ENCODE measurements at regions not wholly inside any gene's neighbourhood (a gene's known extent, or its start where the extent isn't known, plus 50 kb on each side); places are given as distances from the start of the nearest gene placed in this dataset.

- DNase-seq, result no peak
These were observed 415.9 kb downstream of the EFNA5 start for GRCh38 chr5:107254902-107255234.

- no peak for DNase-seq
These were observed 416.4 kb downstream of the EFNA5 start for GRCh38 chr5:107254214-107254901.

- peak; percentile 42 for DNase-seq
These were observed 417.5 kb downstream of the EFNA5 start for GRCh38 chr5:107253246-107253645.

- DNase-seq, result no peak
These were observed 419.6 kb downstream of the EFNA5 start for GRCh38 chr5:107251151-107251550.

- peak; percentile 3 for DNase-seq
These were observed 422.6 kb downstream of the EFNA5 start for GRCh38 chr5:107248066-107248695.

- no peak for DNase-seq
These were observed 423.3 kb downstream of the EFNA5 start for GRCh38 chr5:107247427-107247826.

- no peak for DNase-seq
These were observed 427.5 kb downstream of the EFNA5 start for GRCh38 chr5:107243220-107243579.

GRCh38 chr5:107242411-107243219 lies 428.1 kb downstream of the EFNA5 start:
- DNase-seq, result no peak

- DNase-seq, result no peak
These were observed 428.9 kb downstream of the EFNA5 start for GRCh38 chr5:107241841-107242240.

- DNase-seq, result no peak
These were observed 435.6 kb downstream of the EFNA5 start for GRCh38 chr5:107235167-107235566.

- DNase-seq, result no peak
These were observed 437.9 kb downstream of the EFNA5 start for GRCh38 chr5:107232788-107233187.

GRCh38 chr5:107232293-107232692 lies 438.4 kb downstream of the EFNA5 start:
- no peak for DNase-seq

GRCh38 chr5:107231191-107231590 lies 439.5 kb downstream of the EFNA5 start:
- DNase-seq, result no peak

- DNase-seq, result no peak
These were observed 440.4 kb downstream of the EFNA5 start for GRCh38 chr5:107230367-107230766.

- no peak for DNase-seq
These were observed 442.5 kb downstream of the EFNA5 start for GRCh38 chr5:107228226-107228625.

- DNase-seq, result no peak
These were observed 446.5 kb downstream of the EFNA5 start for GRCh38 chr5:107224272-107224671.

GRCh38 chr5:107223066-107223465 lies 447.7 kb downstream of the EFNA5 start:
- DNase-seq, result no peak

GRCh38 chr5:107219993-107220392 lies 450.7 kb downstream of the EFNA5 start:
- DNase-seq, result no peak

GRCh38 chr5:107218457-107219193 lies 452.1 kb downstream of the EFNA5 start:
- DNase-seq, result no peak

- DNase-seq, result peak; percentile 52
These were observed 453.0 kb downstream of the EFNA5 start for GRCh38 chr5:107217721-107218130.

GRCh38 chr5:107216587-107216986 lies 454.1 kb downstream of the EFNA5 start:
- DNase-seq, result no peak

GRCh38 chr5:107215611-107216010 lies 455.1 kb downstream of the EFNA5 start:
- DNase-seq, result no peak

- DNase-seq, result peak; percentile 28
These were observed 457.7 kb downstream of the EFNA5 start for GRCh38 chr5:107213025-107213424.
